Neural crest cell (in vitro differentiated cells): ENCODE measurements at regions not wholly inside any gene's neighbourhood (a gene's known extent, or its start where the extent isn't known, plus 50 kb on each side); places are given as distances from the start of the nearest gene placed in this dataset.

Source experiments
- DNase-seq: peaks from one replicate; pipeline ENCODE4 v3.0.0; 2021; ENCODE audit warnings: low read depth, mixed read lengths, low spot score
- H3K27ac Mint-ChIP-seq: one replicate; pipeline ENCODE4 v1.8.0; 2021; ENCODE audit warnings: mild to moderate bottlenecking, mixed read lengths; ENCODE audit not compliant: unreplicated experiment
- H3K27me3 Mint-ChIP-seq: 2 replicates; pipeline ENCODE4 v1.8.0; 2021; ENCODE audit warnings: low read depth, mild to moderate bottlenecking, mixed read lengths
- H3K36me3 Mint-ChIP-seq: 2 replicates; pipeline ENCODE4 v1.8.0; 2021; ENCODE audit warnings: low read depth, mild to moderate bottlenecking, mixed read lengths
- H3K4me1 Mint-ChIP-seq: 2 replicates; pipeline ENCODE4 v1.8.0; 2021; ENCODE audit warnings: mixed read lengths
- H3K4me3 Mint-ChIP-seq: one replicate; pipeline ENCODE4 v1.8.0; 2021; ENCODE audit warnings: mild to moderate bottlenecking, mixed read lengths
- H3K9me3 Mint-ChIP-seq: 2 replicates; pipeline ENCODE4 v1.8.0; 2021; ENCODE audit warnings: mixed read lengths
- TF ChIP-seq, protein P1 (sequence below): fragments of 200-600 bp; sonication (generic); conservative IDR thresholded peaks from 2 replicates; pipeline ENCODE4 v1.5.0; 2021; ENCODE audit warnings: antibody characterized with exemption, mild to moderate bottlenecking

GRCh38 chr3:11953350-11953749, 50.8 kb upstream of the SYN2 start:
- Mint-ChIP-seq H3K27ac (no peak overlapping the region), H3K36me3 (no peaks in the 10 kb centered on the region), H3K27me3 (peaks cover 2% of the 10 kb centered on the region), H3K9me3 (peaks cover 5% of the 10 kb centered on the region), H3K4me1 (no peaks in the 10 kb centered on the region), H3K4me3 (no peak overlapping the region)
- TF ChIP-seq, protein P1, sequence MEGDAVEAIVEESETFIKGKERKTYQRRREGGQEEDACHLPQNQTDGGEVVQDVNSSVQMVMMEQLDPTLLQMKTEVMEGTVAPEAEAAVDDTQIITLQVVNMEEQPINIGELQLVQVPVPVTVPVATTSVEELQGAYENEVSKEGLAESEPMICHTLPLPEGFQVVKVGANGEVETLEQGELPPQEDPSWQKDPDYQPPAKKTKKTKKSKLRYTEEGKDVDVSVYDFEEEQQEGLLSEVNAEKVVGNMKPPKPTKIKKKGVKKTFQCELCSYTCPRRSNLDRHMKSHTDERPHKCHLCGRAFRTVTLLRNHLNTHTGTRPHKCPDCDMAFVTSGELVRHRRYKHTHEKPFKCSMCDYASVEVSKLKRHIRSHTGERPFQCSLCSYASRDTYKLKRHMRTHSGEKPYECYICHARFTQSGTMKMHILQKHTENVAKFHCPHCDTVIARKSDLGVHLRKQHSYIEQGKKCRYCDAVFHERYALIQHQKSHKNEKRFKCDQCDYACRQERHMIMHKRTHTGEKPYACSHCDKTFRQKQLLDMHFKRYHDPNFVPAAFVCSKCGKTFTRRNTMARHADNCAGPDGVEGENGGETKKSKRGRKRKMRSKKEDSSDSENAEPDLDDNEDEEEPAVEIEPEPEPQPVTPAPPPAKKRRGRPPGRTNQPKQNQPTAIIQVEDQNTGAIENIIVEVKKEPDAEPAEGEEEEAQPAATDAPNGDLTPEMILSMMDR = no peak
- no peak for DNase-seq

DNA sequence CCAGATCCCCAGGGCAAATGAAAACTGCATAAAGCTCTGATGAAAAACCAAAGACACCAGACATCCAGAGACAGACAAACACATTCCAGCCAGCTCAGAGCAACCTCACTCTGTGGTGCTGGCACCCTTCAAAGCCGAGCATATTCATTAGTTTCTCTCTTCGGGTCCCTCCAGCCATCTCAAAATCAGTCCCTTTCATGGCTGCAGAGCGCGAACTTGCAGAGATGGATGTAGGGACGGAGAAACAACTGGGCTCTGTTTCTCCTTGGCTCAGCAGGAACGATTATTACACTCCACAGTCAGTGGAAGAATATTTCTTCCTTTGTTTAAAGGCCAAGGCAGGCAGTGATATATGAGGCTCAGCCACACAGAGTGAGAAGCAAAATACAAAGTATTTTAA, 50.4 kb upstream of the SYN2 start:
- TF ChIP-seq, protein P1 = no peak
- Mint-ChIP-seq H3K27ac (no peak overlapping the region), H3K4me1 (no peaks in the 10 kb centered on the region), H3K36me3 (no peaks in the 10 kb centered on the region), H3K27me3 (peaks cover 2% of the 10 kb centered on the region), H3K4me3 (no peak overlapping the region), H3K9me3 (peaks cover 5% of the 10 kb centered on the region)
- DNase-seq = no peak

DNA sequence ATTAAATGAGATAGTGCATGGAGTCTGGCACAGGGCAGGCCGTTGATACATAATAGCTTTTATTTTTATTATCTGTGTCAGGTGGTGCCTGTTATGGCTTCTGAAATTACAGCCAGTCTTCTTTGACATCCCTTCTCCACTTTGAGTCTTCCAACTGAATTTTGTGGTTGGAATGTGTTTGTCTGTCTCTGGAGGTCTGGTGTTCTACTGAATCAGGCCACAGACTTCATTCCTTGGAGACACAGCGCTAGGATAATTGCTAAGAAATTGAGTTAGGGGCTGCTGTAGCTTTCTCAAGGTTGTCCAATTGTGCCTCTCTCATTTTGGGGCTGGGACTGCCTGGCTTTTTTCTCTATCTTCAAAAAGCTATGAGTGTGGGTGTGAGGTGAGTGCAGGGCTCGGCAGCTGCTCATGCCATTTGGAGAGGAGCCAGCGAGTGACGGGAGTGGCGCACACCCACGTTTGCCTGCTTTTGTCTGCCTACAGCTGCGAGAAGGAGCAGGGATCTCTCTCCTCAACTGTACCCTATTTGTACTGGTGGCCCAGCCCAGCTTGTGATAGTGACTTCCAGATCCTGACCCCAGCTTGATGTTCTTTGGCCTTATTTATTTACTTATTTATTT, 49.8 kb upstream of the SYN2 start:
- Mint-ChIP-seq H3K4me3 (no peak overlapping the region), H3K36me3 (no peaks in the 10 kb centered on the region), H3K9me3 (peaks cover 5% of the 10 kb centered on the region), H3K27ac (no peak overlapping the region), H3K27me3 (peaks cover 2% of the 10 kb centered on the region), H3K4me1 (no peaks in the 10 kb centered on the region)
- DNase-seq = no peak
- TF ChIP-seq, protein P1 = no peak
